Naive thymus-derived CD4-positive, alpha-beta T cell (primary cell): ENCODE measurements at regions not wholly inside any gene's neighbourhood (a gene's known extent, or its start where the extent isn't known, plus 50 kb on each side); places are given as distances from the start of the nearest gene placed in this dataset.
"Not testable (repeated sequence)": the region's sequence is repeated elsewhere in the genome, so short reads cannot be mapped to it uniquely, and the experiment has no call there.

Experiments used
- ATAC-seq: fragments of 150-1000 bp; cut with Tn5 transposase; 2 replicates; pipeline ENCODE4 v1.10.0; 2021; ENCODE audit warnings: mild to moderate bottlenecking, moderate library complexity
- CTCF ChIA-PET: fragments of 350-600 bp; sonication (Branson Sonifier 250); formaldehyde crosslinking; loops from one replicate; lab custom pipeline; 2021; ENCODE audit warnings: antibody characterized with exemption; lab: Charles Lee
- POLR2A ChIA-PET: fragments of 350-600 bp; sonication (Branson Sonifier 250); formaldehyde crosslinking; loops from one replicate; lab custom pipeline; 2021; ENCODE audit warnings: antibody characterized with exemption, inconsistent platforms; lab: Charles Lee
- DNase-seq, 9 donors: peaks; one replicate each; pipeline versions ENCODE4 v3.0.0 to v3.0.0-alpha.2; 2020 to 2022; ENCODE audit warnings: mixed read lengths in 1 of 9
- H3K27ac ChIP-seq: one replicate; pipeline ENCODE4 v1.7.0; 2013; ENCODE audit warnings: mild to moderate bottlenecking, low read depth, low read length, moderate library complexity
- H3K27me3 ChIP-seq, 2 donors: one replicate each; pipeline ENCODE4 v1.7.0; 2013; ENCODE audit warnings: low read length in 2 of 2, mild to moderate bottlenecking in 2 of 2, moderate library complexity in 2 of 2; ENCODE audit not compliant: control insufficient read depth in 2 of 2, insufficient read depth in 2 of 2
- H3K36me3 ChIP-seq, 3 experiments: 1 replicate in 2 of 3; 2 replicates in 1 of 3; pipeline ENCODE4 v1.7.0; 2013; ENCODE audit warnings: low read length in 3 of 3, mild to moderate bottlenecking in 3 of 3, moderate library complexity in 1 of 3; ENCODE audit not compliant: insufficient read depth in 3 of 3, control insufficient read depth in 2 of 3
- H3K4me1 ChIP-seq, 2 donors: one replicate each; pipeline ENCODE4 v1.7.0; 2013; ENCODE audit warnings: low read length in 2 of 2, mild to moderate bottlenecking in 2 of 2, moderate library complexity in 1 of 2; ENCODE audit not compliant: control insufficient read depth in 2 of 2, insufficient read depth in 2 of 2
- H3K4me3 ChIP-seq: 2 replicates; pipeline ENCODE4 v1.7.0; 2013; ENCODE audit warnings: mild to moderate bottlenecking, low read length
- H3K9me3 ChIP-seq, 3 experiments: 1 replicate in 2 of 3; 2 replicates in 1 of 3; pipeline ENCODE4 v1.7.0; 2013; ENCODE audit warnings: low read length in 3 of 3; ENCODE audit not compliant: control insufficient read depth in 2 of 3
- H3K27ac Mint-ChIP-seq, 9 donors: one replicate each; pipeline ENCODE4 v1.8.0; 2020 to 2022; ENCODE audit warnings: mixed read lengths in 9 of 9, mild to moderate bottlenecking in 8 of 9, moderate library complexity in 5 of 9, inconsistent platforms in 2 of 9
- H3K27me3 Mint-ChIP-seq, 5 donors: one replicate each; pipeline ENCODE4 v1.8.0; 2021 to 2022; ENCODE audit warnings: mixed read lengths in 5 of 5, mild to moderate bottlenecking in 1 of 5
- H3K36me3 Mint-ChIP-seq, 5 donors: one replicate each; pipeline ENCODE4 v1.8.0; 2020 to 2022; ENCODE audit warnings: mixed read lengths in 5 of 5, mild to moderate bottlenecking in 3 of 5, inconsistent platforms in 1 of 5
- H3K4me1 Mint-ChIP-seq, 7 donors: one replicate each; pipeline ENCODE4 v1.8.0; 2020 to 2022; ENCODE audit warnings: mixed read lengths in 7 of 7, mild to moderate bottlenecking in 3 of 7, inconsistent platforms in 1 of 7
- H3K4me3 Mint-ChIP-seq, 10 donors: one replicate each; pipeline ENCODE4 v1.8.0; 2020 to 2022; ENCODE audit warnings: mild to moderate bottlenecking in 10 of 10, mixed read lengths in 10 of 10, moderate library complexity in 6 of 10, inconsistent platforms in 2 of 10
- H3K9me3 Mint-ChIP-seq, 11 donors: one replicate each; pipeline ENCODE4 v1.8.0; 2020 to 2022; ENCODE audit warnings: mixed read lengths in 11 of 11, mild to moderate bottlenecking in 4 of 11, inconsistent platforms in 1 of 11, moderate library complexity in 1 of 11
- intact Hi-C, 2 donors: fragments of 100-400 bp; cut with micrococcal nuclease; formaldehyde crosslinking; loops; one replicate each; pipeline ENCODE4 v1.15.1; 2023

GRCh38 chrX:13375596-13375995, 55.7 kb upstream of the ATXN3L start:
- POLR2A ChIA-PET, CTCF ChIA-PET, H3K36me3 ChIP-seq, H3K27ac ChIP-seq, H3K27ac Mint-ChIP-seq, DNase-seq, H3K4me3 Mint-ChIP-seq, H3K9me3 Mint-ChIP-seq, H3K27me3 Mint-ChIP-seq, ATAC-seq, H3K4me3 ChIP-seq, H3K27me3 ChIP-seq, H3K36me3 Mint-ChIP-seq, intact Hi-C loops, H3K4me1 ChIP-seq, H3K9me3 ChIP-seq: not testable (repeated sequence)
- peaks cover 0 to 28% (median 0%) of the 10 kb centered on the region in 7 donors for H3K4me1 Mint-ChIP-seq

GRCh38 chrX:13374364-13374763, 54.5 kb upstream of the ATXN3L start:
- ChIA-PET CTCF (no interaction called here), POLR2A (no interaction called here)
- intact Hi-C loops, result no loop called here
- no peak overlapping the region for H3K27ac ChIP-seq
- H3K27ac Mint-ChIP-seq, result no peak overlapping the region
- H3K36me3 ChIP-seq, result no peaks in the 10 kb centered on the region
- H3K4me3 Mint-ChIP-seq, result no peak overlapping the region
- H3K9me3 ChIP-seq, result no peaks in the 10 kb centered on the region
- no peaks in the 10 kb centered on the region for H3K9me3 Mint-ChIP-seq
- DNase-seq (no peak), ATAC-seq (no peak)
- no peaks in the 10 kb centered on the region for H3K36me3 Mint-ChIP-seq
- H3K4me3 ChIP-seq, result no peak overlapping the region
- peaks cover 0 to 22% (median 0%) of the 10 kb centered on the region in 7 donors for H3K4me1 Mint-ChIP-seq
- H3K27me3 Mint-ChIP-seq, result no peaks in the 10 kb centered on the region
- H3K27me3 ChIP-seq, result no peaks in the 10 kb centered on the region
- no peaks in the 10 kb centered on the region for H3K4me1 ChIP-seq

GRCh38 chrX:13373431-13374187, 53.8 kb upstream of the ATXN3L start:
- H3K4me1 ChIP-seq, result no peaks in the 10 kb centered on the region
- ATAC-seq, result no peak
- Mint-ChIP-seq H3K27ac (peak overlapping the region in 1 of 9 donors; percentile 29), H3K36me3 (peaks cover 0 to 1% (median 0%) of the 10 kb centered on the region in 5 donors), H3K9me3 (no peaks in the 10 kb centered on the region), H3K4me3 (peak overlapping the region in 1 of 10 donors; percentile 28), H3K27me3 (no peaks in the 10 kb centered on the region), H3K4me1 (peaks cover 0 to 22% (median 0%) of the 10 kb centered on the region in 7 donors)
- H3K9me3 ChIP-seq, result no peaks in the 10 kb centered on the region
- CTCF ChIA-PET, result no interaction called here
- intact Hi-C loops, result no loop called here
- H3K36me3 ChIP-seq, result no peaks in the 10 kb centered on the region
- H3K27me3 ChIP-seq, result no peaks in the 10 kb centered on the region
- H3K4me3 ChIP-seq, result no peak overlapping the region
- no peak overlapping the region for H3K27ac ChIP-seq
- no peak for DNase-seq
- POLR2A ChIA-PET, result no interaction called here

GRCh38 chrX:13373027-13373426, 53.2 kb upstream of the ATXN3L start:
- CTCF ChIA-PET, result no interaction called here

GRCh38 chrX:13372203-13372980, 52.5 kb upstream of the ATXN3L start:
- intact Hi-C loops, result no loop called here
- no peaks in the 10 kb centered on the region for H3K9me3 ChIP-seq
- Mint-ChIP-seq H3K27me3 (no peaks in the 10 kb centered on the region), H3K4me3 (no peak overlapping the region), H3K4me1 (peaks cover 0 to 21% (median 0%) of the 10 kb centered on the region in 7 donors), H3K9me3 (peaks cover 0 to 4% (median 0%) of the 10 kb centered on the region in 11 donors), H3K27ac (no peak overlapping the region), H3K36me3 (peaks cover 0 to 5% (median 0%) of the 10 kb centered on the region in 5 donors)
- H3K4me3 ChIP-seq, result no peak overlapping the region
- H3K27ac ChIP-seq, result no peak overlapping the region
- POLR2A ChIA-PET, result no interaction called here
- H3K36me3 ChIP-seq, result no peaks in the 10 kb centered on the region
- ATAC-seq (no peak), DNase-seq (no peak)
- CTCF ChIA-PET, result interaction anchor here (0.6 kb wide), 1 partner anchor 174 kb away, joined by 3 read pairs; no protein-coding TSS in a partner anchor
- H3K4me1 ChIP-seq, result no peaks in the 10 kb centered on the region
- H3K27me3 ChIP-seq, result no peaks in the 10 kb centered on the region

More at GRCh38 chrX:13373027-13373426, 53.2 kb upstream of the ATXN3L start:
- no peak overlapping the region for H3K27ac Mint-ChIP-seq
- no peaks in the 10 kb centered on the region for H3K36me3 ChIP-seq
- peaks cover 0 to 22% (median 0%) of the 10 kb centered on the region in 7 donors for H3K4me1 Mint-ChIP-seq
- H3K4me3 ChIP-seq, result no peak overlapping the region
- H3K4me3 Mint-ChIP-seq, result no peak overlapping the region
- no peaks in the 10 kb centered on the region for H3K4me1 ChIP-seq
- ATAC-seq, result no peak
- H3K27me3 ChIP-seq, result no peaks in the 10 kb centered on the region
- DNase-seq, result no peak
- intact Hi-C loops, result no loop called here
- H3K27me3 Mint-ChIP-seq, result no peaks in the 10 kb centered on the region
- POLR2A ChIA-PET, result no interaction called here
- no peaks in the 10 kb centered on the region for H3K9me3 ChIP-seq
- H3K27ac ChIP-seq, result no peak overlapping the region
- H3K36me3 Mint-ChIP-seq, result peaks cover 0 to 5% (median 0%) of the 10 kb centered on the region in 5 donors
- peaks cover 0 to 2% (median 0%) of the 10 kb centered on the region in 11 donors for H3K9me3 Mint-ChIP-seq

GRCh38 chrX:13371186-13371585, 51.3 kb upstream of the ATXN3L start:
- ChIA-PET CTCF (no interaction called here), POLR2A (interaction anchor here (0.7 kb wide), 1 partner anchor 17 kb away, joined by 3 read pairs; no protein-coding TSS in a partner anchor)
- no peaks in the 10 kb centered on the region for H3K27me3 ChIP-seq
- H3K36me3 ChIP-seq, result no peaks in the 10 kb centered on the region
- Mint-ChIP-seq H3K27me3 (no peaks in the 10 kb centered on the region), H3K4me3 (no peak overlapping the region), H3K9me3 (peaks cover 0 to 6% (median 0%) of the 10 kb centered on the region in 11 donors), H3K36me3 (peaks cover 0 to 5% (median 0%) of the 10 kb centered on the region in 5 donors), H3K4me1 (peaks cover 0 to 13% (median 0%) of the 10 kb centered on the region in 7 donors), H3K27ac (no peak overlapping the region)
- H3K27ac ChIP-seq, result no peak overlapping the region
- ATAC-seq (no peak), DNase-seq (no peak)
- no peak overlapping the region for H3K4me3 ChIP-seq
- H3K9me3 ChIP-seq, result no peaks in the 10 kb centered on the region
- intact Hi-C loops, result no loop called here
- no peaks in the 10 kb centered on the region for H3K4me1 ChIP-seq
